ENCODE measurements at regions not wholly inside any gene's neighbourhood (a gene's known extent, or its start where the extent isn't known, plus 50 kb on each side); places are given as distances from the start of the nearest gene placed in this dataset.

DNA sequence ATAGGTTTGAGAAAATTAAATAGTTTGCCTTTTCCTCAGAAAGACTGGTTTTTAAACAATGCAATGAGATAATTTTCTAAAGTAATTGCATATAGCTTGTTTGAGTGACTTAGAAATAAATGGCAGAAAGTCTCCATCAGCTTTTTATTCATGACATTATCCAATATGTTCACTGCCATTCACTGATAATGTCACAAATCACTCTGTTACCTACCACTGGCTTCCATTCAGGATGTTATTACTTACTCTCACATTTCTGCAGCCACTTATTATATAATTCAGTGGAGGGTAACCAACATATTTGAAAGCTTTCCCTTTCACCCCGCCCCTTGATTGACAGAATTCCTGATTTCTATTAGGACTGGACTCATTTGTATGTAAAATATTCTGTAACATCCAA is 1583.5 kb downstream of the PCDH18 start:
- no peak overlapping the region for H3K4me3 Mint-ChIP-seq

DNA sequence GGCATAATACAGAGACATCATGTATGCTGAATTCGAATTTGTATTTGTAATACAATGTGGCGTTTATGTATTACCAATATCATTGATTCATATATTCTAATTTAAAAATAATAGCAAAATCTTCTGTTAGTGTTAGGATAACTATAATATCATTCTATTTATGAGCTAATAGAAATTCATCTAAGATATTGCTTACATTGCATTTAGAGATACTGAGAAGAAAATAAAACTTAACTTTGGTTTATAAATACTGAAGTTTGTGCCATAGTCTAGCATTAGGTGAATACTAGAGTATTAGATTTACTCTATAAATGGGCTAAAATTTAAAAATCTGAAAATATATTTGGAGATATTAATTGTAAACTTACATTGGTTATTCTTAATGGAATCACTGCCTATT is 1590.6 kb downstream of the PCDH18 start:
- Histone ChIP-seq H2AFZ (ENCODE audit: insufficient read depth, low read depth, low read length, poor library complexity, severe bottlenecking) (no peak overlapping the region), H3K4me1 (ENCODE audit: control insufficient read depth in 1 of 2, insufficient read depth in 2 of 2, low read length in 2 of 2) (no peaks in the 10 kb centered on the region), H3K9me3 (replicated peaks in 1 of 2; ENCODE audit: control insufficient read depth in 1 of 2, insufficient read depth in 1 of 2, low read length in 2 of 2) (no peaks in the 10 kb centered on the region), H3K4me2 (replicated peaks; ENCODE audit: extremely low read depth, low read length, poor library complexity, severe bottlenecking) (no peak overlapping the region), H3K79me2 (ENCODE audit: insufficient read depth, low read length) (no peaks in the 10 kb centered on the region), H3K9ac (ENCODE audit: insufficient read depth, low read length, poor library complexity, severe bottlenecking) (no peak overlapping the region), H3K4me3 (replicated peaks in 1 of 3; ENCODE audit: low read depth in 2 of 3, low read length in 3 of 3) (no peak overlapping the region), H3K27ac (ENCODE audit: low read depth in 1 of 2, low read length in 2 of 2) (no peak overlapping the region), H4K20me1 (ENCODE audit: insufficient read depth, low read length) (no peaks in the 10 kb centered on the region), H3K36me3 (replicated peaks in 1 of 2; ENCODE audit: control insufficient read depth in 1 of 2, insufficient read depth in 2 of 2, low read length in 2 of 2) (no peaks in the 10 kb centered on the region), H3K27me3 (ENCODE audit: control insufficient read depth in 2 of 2, insufficient read depth in 2 of 2, low read length in 2 of 2) (no peaks in the 10 kb centered on the region)
- TF ChIP-seq, protein P1, sequence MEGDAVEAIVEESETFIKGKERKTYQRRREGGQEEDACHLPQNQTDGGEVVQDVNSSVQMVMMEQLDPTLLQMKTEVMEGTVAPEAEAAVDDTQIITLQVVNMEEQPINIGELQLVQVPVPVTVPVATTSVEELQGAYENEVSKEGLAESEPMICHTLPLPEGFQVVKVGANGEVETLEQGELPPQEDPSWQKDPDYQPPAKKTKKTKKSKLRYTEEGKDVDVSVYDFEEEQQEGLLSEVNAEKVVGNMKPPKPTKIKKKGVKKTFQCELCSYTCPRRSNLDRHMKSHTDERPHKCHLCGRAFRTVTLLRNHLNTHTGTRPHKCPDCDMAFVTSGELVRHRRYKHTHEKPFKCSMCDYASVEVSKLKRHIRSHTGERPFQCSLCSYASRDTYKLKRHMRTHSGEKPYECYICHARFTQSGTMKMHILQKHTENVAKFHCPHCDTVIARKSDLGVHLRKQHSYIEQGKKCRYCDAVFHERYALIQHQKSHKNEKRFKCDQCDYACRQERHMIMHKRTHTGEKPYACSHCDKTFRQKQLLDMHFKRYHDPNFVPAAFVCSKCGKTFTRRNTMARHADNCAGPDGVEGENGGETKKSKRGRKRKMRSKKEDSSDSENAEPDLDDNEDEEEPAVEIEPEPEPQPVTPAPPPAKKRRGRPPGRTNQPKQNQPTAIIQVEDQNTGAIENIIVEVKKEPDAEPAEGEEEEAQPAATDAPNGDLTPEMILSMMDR (IDR thresholded peaks at IDR 0.05), result no peak
- Mint-ChIP-seq H3K27me3 (ENCODE audit: low read depth in 3 of 3) (no peaks in the 10 kb centered on the region), H3K9me3 (no peaks in the 10 kb centered on the region), H3K4me3 (no peak overlapping the region), H3K4me1 (no peaks in the 10 kb centered on the region), H3K27ac (no peak overlapping the region), H3K36me3 (no peaks in the 10 kb centered on the region)
- DNase-seq, result no peak
- no CpG with 5 or more reads among the region's 2 CpGs for WGBS (ENCODE audit: insufficient coverage)
- intact Hi-C loops (cut with micrococcal nuclease), result no loop called here

More for the DNA sequence above, 1583.5 kb downstream of the PCDH18 start:
- Histone ChIP-seq H3K9ac (ENCODE audit: insufficient read depth, low read length, poor library complexity, severe bottlenecking) (no peak overlapping the region), H3K4me3 (replicated peaks in 1 of 3; ENCODE audit: low read depth in 2 of 3, low read length in 3 of 3) (no peak overlapping the region), H3K36me3 (replicated peaks in 1 of 2; ENCODE audit: control insufficient read depth in 1 of 2, insufficient read depth in 2 of 2, low read length in 2 of 2) (no peaks in the 10 kb centered on the region), H2AFZ (ENCODE audit: insufficient read depth, low read depth, low read length, poor library complexity, severe bottlenecking) (no peak overlapping the region), H3K79me2 (ENCODE audit: insufficient read depth, low read length) (no peaks in the 10 kb centered on the region), H3K4me1 (ENCODE audit: control insufficient read depth in 1 of 2, insufficient read depth in 2 of 2, low read length in 2 of 2) (no peaks in the 10 kb centered on the region), H3K27ac (ENCODE audit: low read depth in 1 of 2, low read length in 2 of 2) (no peak overlapping the region), H3K27me3 (ENCODE audit: control insufficient read depth in 2 of 2, insufficient read depth in 2 of 2, low read length in 2 of 2) (no peaks in the 10 kb centered on the region), H3K9me3 (replicated peaks in 1 of 2; ENCODE audit: control insufficient read depth in 1 of 2, insufficient read depth in 1 of 2, low read length in 2 of 2) (no peaks in the 10 kb centered on the region), H3K4me2 (replicated peaks; ENCODE audit: extremely low read depth, low read length, poor library complexity, severe bottlenecking) (no peak overlapping the region), H4K20me1 (ENCODE audit: insufficient read depth, low read length) (no peaks in the 10 kb centered on the region)
- peaks cover 0 to 2% (median 0%) of the 10 kb centered on the region in 7 donors for H3K9me3 Mint-ChIP-seq
- no peak for DNase-seq
- TF ChIP-seq, protein P1 (IDR thresholded peaks at IDR 0.05), result no peak
- WGBS (ENCODE audit: insufficient coverage), result no CpG with 5 or more reads among the region's 1 CpG
- H3K27me3 Mint-ChIP-seq (ENCODE audit: low read depth in 3 of 3), result no peaks in the 10 kb centered on the region
- intact Hi-C loops (cut with micrococcal nuclease), result no loop called here
- no peaks in the 10 kb centered on the region for H3K4me1 Mint-ChIP-seq
- H3K36me3 Mint-ChIP-seq, result no peaks in the 10 kb centered on the region
- H3K27ac Mint-ChIP-seq, result no peak overlapping the region
